IMR-90 (cell line): ENCODE measurements at regions not wholly inside any gene's neighbourhood (a gene's known extent, or its start where the extent isn't known, plus 50 kb on each side); places are given as distances from the start of the nearest gene placed in this dataset.

ENCODE experiments used
- ATAC-seq: fragments of 200-7000 bp; cut with Tn5 transposase; 2 replicates; pipeline ENCODE4 v1.9.1; 2020; ENCODE audit warnings: low read depth, mild to moderate bottlenecking, moderate library complexity
- BruUV-seq: library from RNA; stranded (reverse); fragments of 400-500 nt; replicated peaks from 2 replicates; lab custom pipeline; 2021; lab: Mats Ljungman, UMichigan
- CTCF ChIA-PET: fragments of 300-600 bp; formaldehyde crosslinking; extraction: SDS; loops from one replicate; lab custom pipeline; 2021; ENCODE audit warnings: antibody characterized with exemption; lab: Yijun Ruan, JAX
- POLR2A ChIA-PET: fragments of 300-600 bp; sonication (Branson Sonifier 250); formaldehyde crosslinking; loops from one replicate; lab custom pipeline; 2022; ENCODE audit warnings: antibody characterized with exemption; ENCODE audit not compliant: unreplicated experiment; lab: Charles Lee
- DNase-seq: peaks from one replicate; pipeline ENCODE4 v3.0.0; 2013
- H2AFZ ChIP-seq: replicated peaks from 2 replicates; pipeline ENCODE3; 2013; ENCODE audit warnings: low read length, mild to moderate bottlenecking; ENCODE audit not compliant: poor library complexity
- H2AK5ac ChIP-seq: 2 replicates; pipeline ENCODE4 v1.6.1; 2013; ENCODE audit warnings: low read depth, low read length, inconsistent platforms
- H2AK9ac ChIP-seq: replicated peaks from 2 replicates; pipeline ENCODE3; 2013; ENCODE audit warnings: mild to moderate bottlenecking, low read depth, low read length, moderate library complexity; ENCODE audit not compliant: poor library complexity
- H2BK120ac ChIP-seq: 2 replicates; pipeline ENCODE4 v1.6.1; 2013; ENCODE audit warnings: low read depth, low read length, inconsistent platforms
- H2BK15ac ChIP-seq: 3 replicates; pipeline ENCODE4 v1.6.1; 2013; ENCODE audit warnings: low read depth, low read length, inconsistent platforms
- H2BK20ac ChIP-seq: 2 replicates; pipeline ENCODE4 v1.6.1; 2013; ENCODE audit warnings: low read depth, mild to moderate bottlenecking, inconsistent platforms, low read length, moderate library complexity
- H2BK5ac ChIP-seq: 2 replicates; pipeline ENCODE4 v1.6.1; 2013; ENCODE audit warnings: mild to moderate bottlenecking, low read depth, low read length, inconsistent platforms; ENCODE audit not compliant: poor library complexity, severe bottlenecking
- H3K14ac ChIP-seq: replicated peaks from 2 replicates; pipeline ENCODE4 v1.6.1; 2013; ENCODE audit warnings: low read depth, low read length, inconsistent platforms
- H3K18ac ChIP-seq: 2 replicates; pipeline ENCODE4 v1.6.1; 2013; ENCODE audit warnings: low read depth, low read length, control low read depth
- H3K23ac ChIP-seq: 2 replicates; pipeline ENCODE4 v1.6.1; 2013; ENCODE audit warnings: low read depth, low read length, inconsistent platforms
- H3K27ac ChIP-seq: 2 replicates; pipeline ENCODE4 v1.5.1; 2013; ENCODE audit warnings: mild to moderate bottlenecking, control low read depth, low read length; ENCODE audit not compliant: insufficient read depth
- H3K27me3 ChIP-seq: 2 replicates; pipeline ENCODE4 v1.6.1; 2013; ENCODE audit warnings: low read length; ENCODE audit not compliant: control insufficient read depth, insufficient read depth
- H3K36me3 ChIP-seq: 2 replicates; pipeline ENCODE4 v1.6.1; 2013; ENCODE audit warnings: low read length, mixed read lengths; ENCODE audit not compliant: control insufficient read depth, insufficient read depth
- H3K4ac ChIP-seq: 2 replicates; pipeline ENCODE4 v1.6.1; 2013; ENCODE audit warnings: low read depth, low read length, inconsistent platforms
- H3K4me1 ChIP-seq: 2 replicates; pipeline ENCODE4 v1.6.1; 2013; ENCODE audit warnings: low read length, mixed read lengths; ENCODE audit not compliant: control insufficient read depth, insufficient read depth
- H3K4me2 ChIP-seq: 2 replicates; pipeline ENCODE4 v1.6.1; 2013; ENCODE audit warnings: low read depth, mild to moderate bottlenecking, control low read depth, low read length, moderate library complexity
- H3K4me3 ChIP-seq: 2 replicates; pipeline ENCODE4 v1.5.1; 2013; ENCODE audit warnings: low read depth, mild to moderate bottlenecking, control low read depth, low read length, moderate library complexity; ENCODE audit not compliant: insufficient read depth
- H3K56ac ChIP-seq: 2 replicates; pipeline ENCODE4 v1.6.1; 2013; ENCODE audit warnings: low read length, inconsistent platforms; ENCODE audit not compliant: insufficient read depth; ENCODE audit errors: extremely low read depth
- H3K79me1 ChIP-seq, 2 experiments: 2 replicates each; pipeline ENCODE4 v1.6.1; 2013; ENCODE audit warnings: low read length in 2 of 2, inconsistent platforms in 1 of 2, low read depth in 1 of 2
- H3K9ac ChIP-seq: 2 replicates; pipeline ENCODE4 v1.6.1; 2013; ENCODE audit warnings: low read depth, low read length, control low read depth
- H3K9me1 ChIP-seq: 2 replicates; pipeline ENCODE4 v1.6.1; 2013; ENCODE audit warnings: low read length, inconsistent platforms; ENCODE audit not compliant: insufficient read depth
- H3K9me3 ChIP-seq: 2 replicates; pipeline ENCODE4 v1.6.1; 2013; ENCODE audit warnings: low read length; ENCODE audit not compliant: control insufficient read depth, insufficient read depth
- H4K20me1 ChIP-seq: 2 replicates; pipeline ENCODE4 v1.6.1; 2013; ENCODE audit warnings: low read length, inconsistent platforms; ENCODE audit not compliant: insufficient read depth
- H4K5ac ChIP-seq: 2 replicates; pipeline ENCODE4 v1.6.1; 2013; ENCODE audit warnings: mild to moderate bottlenecking, low read depth, low read length, control low read depth
- H4K8ac ChIP-seq, 2 experiments: 2 replicates each; pipeline ENCODE4 v1.6.1; 2013; ENCODE audit warnings: low read depth in 2 of 2, low read length in 2 of 2, control low read depth in 1 of 2, inconsistent platforms in 1 of 2
- H4K91ac ChIP-seq: 2 replicates; pipeline ENCODE4 v1.6.1; 2013; ENCODE audit warnings: low read depth, low read length, inconsistent platforms; ENCODE audit not compliant: insufficient read depth
- BHLHE40 ChIP-seq: fragments of 150-350 bp; IDR thresholded peaks from 2 replicates; pipeline ENCODE4 v1.6.1; 2016; ENCODE audit warnings: mild to moderate bottlenecking, low read depth, low read length
- MAZ ChIP-seq: IDR thresholded peaks from 2 replicates; pipeline ENCODE4 v1.6.1; 2012; ENCODE audit warnings: low read depth, mild to moderate bottlenecking, low read length, improper control_type of control experiment, moderate library complexity, borderline replicate concordance
- RAD21 ChIP-seq: IDR thresholded peaks from 2 replicates; pipeline ENCODE4 v1.6.1; 2012; ENCODE audit warnings: low read length, improper control_type of control experiment
- RCOR1 ChIP-seq: IDR thresholded peaks from 2 replicates; pipeline ENCODE4 v1.6.1; 2012; ENCODE audit warnings: mild to moderate bottlenecking, low read length, improper control_type of control experiment; ENCODE audit not compliant: insufficient replicate concordance
- WGBS, 2 experiments: methylation state at CpG; one replicate each; pipeline versions ENCODE4 v1.1.5 to v1.1.7; 2013; ENCODE audit warnings: missing lambda C conversion rate in 2 of 2; ENCODE audit not compliant: insufficient read length in 1 of 2; ENCODE audit errors: extremely low coverage in 2 of 2; 5-methylcytosine and 5-hydroxymethylcytosine counted together
- dilution Hi-C: fragments of 300-500 bp; cut with HindIII; formaldehyde crosslinking; loops from one replicate; pipeline ENCODE4 v1.14.3; 2018; ENCODE audit warnings: low sequenced_read_pairs; ENCODE audit not compliant: unreplicated experiment
- in situ Hi-C: fragments of 300-500 bp; cut with MboI; formaldehyde crosslinking; loops from 3 replicates; pipeline ENCODE4 v1.14.3; 2019; ENCODE audit warnings: low sequenced_read_pairs, inconsistent platforms, mixed read lengths
- intact Hi-C: fragments of 100-400 bp; cut with micrococcal nuclease; formaldehyde crosslinking; loops from 2 replicates; pipeline ENCODE4 v1.10.0; 2022

GRCh38 chr2:150127995-150128394 lies 359.5 kb downstream of the RND3 start:
- Histone ChIP-seq H3K18ac (no peak overlapping the region), H3K27ac (no peak overlapping the region), H2BK120ac (no peak overlapping the region; the same call in 1 of the 2 replicates), H3K4me1 (peaks cover 13% of the 10 kb centered on the region), H2AK5ac (no peak overlapping the region), H3K23ac (no peak overlapping the region), H4K5ac (no peak overlapping the region), H3K4me3 (no peak overlapping the region), H2BK5ac (no peak overlapping the region), H2BK20ac (peak overlapping the region; percentile 38; the same call in 1 of the 2 replicates), H2AK9ac (no peak overlapping the region), H4K8ac (no peak overlapping the region), H3K36me3 (no peaks in the 10 kb centered on the region), H3K79me1 (no peaks in the 10 kb centered on the region), H3K9ac (no peak overlapping the region), H3K27me3 (no peaks in the 10 kb centered on the region), H3K9me3 (no peaks in the 10 kb centered on the region), H3K4me2 (no peak overlapping the region), H3K9me1 (peaks cover 14% of the 10 kb centered on the region), H3K4ac (no peak overlapping the region), H4K20me1 (no peaks in the 10 kb centered on the region), H3K14ac (0 out of 2 replicates have a peak overlapping the region, but pooled peaks have one; percentile 29), H3K56ac (no peak overlapping the region), H2BK15ac (0 out of 3 replicates have a peak overlapping the region, but pooled peaks have one; percentile 8), H2AFZ (no peak overlapping the region), H4K91ac (no peak overlapping the region)
- CTCF ChIA-PET, result no interaction called here
- WGBS, 2 experiments, result 29% methylated on average over 1 of the region's 4 CpGs; no CpG with 5 or more reads in 1 of the 2 experiments
- intact Hi-C loops, result loop anchor here (5.0 to 10.0 kb wide), 2 partner anchors 104 to 533 kb away; no protein-coding TSS in a partner anchor
- in situ Hi-C loops, result loop anchor here (25.0 kb wide), 2 partner anchors 334 to 1109 kb away; no protein-coding TSS in a partner anchor
- DNase-seq, result peak; percentile 80
- dilution Hi-C loops, result no loop called here
- POLR2A ChIA-PET, result no interaction called here
- TF ChIP-seq RCOR1 (no peak), BHLHE40 (peak; percentile 76), RAD21 (peak; percentile 5; the same call in 1 of the 2 replicates), MAZ (no peak)
- ATAC-seq, result peak; percentile 72
- no TSS peak for BruUV-seq
